Adipocyte (in vitro differentiated cells): ENCODE measurements at regions not wholly inside any gene's neighbourhood (a gene's known extent, or its start where the extent isn't known, plus 50 kb on each side); places are given as distances from the start of the nearest gene placed in this dataset.
A peak's percentile ranks its signal among the peaks of the same experiment; 100 is the strongest.
"Not testable (repeated sequence)": the region's sequence is repeated elsewhere in the genome, so short reads cannot be mapped to it uniquely, and the experiment has no call there.

ENCODE experiments used
- DNase-seq: peaks from one replicate; pipeline ENCODE4 v3.0.0-alpha.2; 2015; ENCODE audit warnings: low read depth
- H3K27me3 ChIP-seq: replicated peaks from 2 replicates; pipeline ENCODE4 v1.7.0; 2013; ENCODE audit warnings: mild to moderate bottlenecking, low read length, moderate library complexity; ENCODE audit not compliant: control insufficient read depth, insufficient read depth
- H3K36me3 ChIP-seq: 2 replicates; pipeline ENCODE4 v1.7.0; 2013; ENCODE audit warnings: low read length, mild to moderate bottlenecking, moderate library complexity; ENCODE audit not compliant: control insufficient read depth, insufficient read depth, severe bottlenecking
- H3K4me1 ChIP-seq: 2 replicates; pipeline ENCODE4 v1.7.0; 2013; ENCODE audit warnings: mild to moderate bottlenecking, low read length, moderate library complexity; ENCODE audit not compliant: control insufficient read depth, insufficient read depth
- H3K4me3 ChIP-seq: 2 replicates; pipeline ENCODE4 v1.7.0; 2013; ENCODE audit warnings: mild to moderate bottlenecking, low read length, moderate library complexity
- H3K9ac ChIP-seq: 2 replicates; pipeline ENCODE4 v1.7.0; 2013; ENCODE audit warnings: mild to moderate bottlenecking, low read length, moderate library complexity
- H3K9me3 ChIP-seq: 2 replicates; pipeline ENCODE4 v1.7.0; 2013; ENCODE audit warnings: mild to moderate bottlenecking, low read length, moderate library complexity; ENCODE audit not compliant: control insufficient read depth

DNA sequence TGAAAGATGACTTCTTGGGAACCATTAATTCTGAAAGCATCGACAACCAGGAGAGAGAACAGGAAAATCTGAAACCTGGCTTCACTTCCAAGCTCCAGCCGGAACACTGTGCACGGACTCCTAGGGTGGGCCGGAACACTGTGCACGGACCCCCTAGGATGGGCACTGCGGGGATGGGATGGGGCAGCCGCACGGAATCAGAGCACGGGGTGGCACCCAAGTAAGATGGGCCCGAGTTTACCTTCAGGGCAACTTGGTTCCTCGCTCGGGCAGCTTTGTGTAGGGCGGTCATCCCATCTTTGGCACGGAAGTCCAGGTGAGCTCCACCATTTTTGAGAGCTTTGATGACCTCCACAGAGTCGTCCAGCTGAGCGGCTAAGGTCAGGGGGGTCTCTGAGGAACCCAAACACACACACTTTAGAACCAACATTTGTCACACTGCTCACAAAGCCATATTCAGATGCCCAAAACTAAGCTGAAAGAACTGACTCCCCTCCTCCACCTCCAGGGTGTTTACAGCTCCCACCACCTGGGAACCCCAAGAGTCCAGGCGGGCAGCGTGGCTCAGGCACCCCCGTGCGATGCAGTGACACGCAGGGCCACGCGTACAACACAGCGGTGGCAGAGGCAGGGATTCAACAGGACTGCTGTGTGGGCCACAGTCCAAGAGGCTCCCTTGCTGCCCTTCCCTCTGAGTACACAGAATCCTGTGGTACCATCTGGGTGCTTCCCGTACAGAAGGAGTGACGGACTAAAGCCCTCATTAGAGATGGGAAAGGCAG, 157.9 kb downstream of the SHANK2 start:
- no peak for DNase-seq
- no peaks in the 10 kb centered on the region for H3K9me3 ChIP-seq
- H3K4me1 ChIP-seq, result no peaks in the 10 kb centered on the region
- no peak overlapping the region for H3K4me3 ChIP-seq
- H3K9ac ChIP-seq, result no peak overlapping the region
- H3K36me3 ChIP-seq, result peaks cover 8% of the 10 kb centered on the region
- no peaks in the 10 kb centered on the region for H3K27me3 ChIP-seq

DNA sequence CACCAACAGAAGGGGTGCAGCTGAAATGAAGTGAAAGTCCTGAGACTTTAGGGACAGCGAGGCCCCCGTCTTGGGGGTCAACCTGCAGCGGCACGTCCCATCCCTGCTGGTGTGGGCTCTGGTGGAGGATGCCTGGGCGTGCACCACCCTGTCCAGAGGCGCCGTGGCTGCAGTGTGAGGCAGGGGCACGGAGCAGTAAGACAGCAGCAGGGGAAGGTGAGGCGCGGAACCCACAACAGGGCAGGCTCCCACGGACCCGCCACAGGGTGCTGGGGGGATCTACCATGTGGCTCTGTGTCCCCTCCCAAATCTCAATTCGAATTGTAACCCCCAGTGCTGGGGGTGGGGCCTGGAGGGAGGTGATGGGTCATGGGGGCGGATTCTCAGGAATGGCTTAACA, 158.6 kb downstream of the SHANK2 start:
- no peak overlapping the region for H3K4me3 ChIP-seq
- no peak overlapping the region for H3K9ac ChIP-seq
- no peaks in the 10 kb centered on the region for H3K4me1 ChIP-seq
- H3K27me3 ChIP-seq, result no peaks in the 10 kb centered on the region
- no peak for DNase-seq
- H3K36me3 ChIP-seq, result peaks cover 8% of the 10 kb centered on the region
- H3K9me3 ChIP-seq, result no peaks in the 10 kb centered on the region

- Histone ChIP-seq H3K4me3 (no peak overlapping the region), H3K9me3 (no peaks in the 10 kb centered on the region), H3K36me3 (peaks cover 8% of the 10 kb centered on the region), H3K27me3 (no peaks in the 10 kb centered on the region), H3K4me1 (no peaks in the 10 kb centered on the region), H3K9ac (no peak overlapping the region)
- no peak for DNase-seq
Measured at GRCh38 chr11:71091506-71092265, 160.7 kb downstream of the SHANK2 start.

DNA sequence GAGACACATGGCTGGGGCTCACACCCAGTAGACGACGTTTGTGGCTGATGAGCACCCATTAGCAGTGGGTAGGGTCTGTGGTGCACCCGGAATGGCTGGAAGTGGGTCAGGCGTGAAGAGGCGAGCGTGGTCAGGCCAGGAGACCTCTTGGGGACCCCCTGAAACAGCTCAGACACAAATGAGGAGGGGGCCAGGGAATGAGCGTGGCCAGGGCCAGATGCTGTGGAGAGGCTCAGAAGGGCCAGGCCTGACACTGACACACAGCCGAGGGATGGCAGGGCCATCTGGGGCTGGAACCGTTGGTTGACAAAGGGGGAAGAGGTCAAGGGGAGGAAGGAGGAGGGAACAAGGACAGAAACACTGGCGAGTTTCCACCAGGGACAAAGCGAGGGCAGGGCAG, 162.8 kb downstream of the SHANK2 start:
- Histone ChIP-seq H3K4me3 (no peak overlapping the region), H3K4me1 (no peaks in the 10 kb centered on the region), H3K9ac (no peak overlapping the region), H3K27me3 (no peaks in the 10 kb centered on the region), H3K36me3 (peaks cover 8% of the 10 kb centered on the region), H3K9me3 (no peaks in the 10 kb centered on the region)
- DNase-seq, result no peak

DNA sequence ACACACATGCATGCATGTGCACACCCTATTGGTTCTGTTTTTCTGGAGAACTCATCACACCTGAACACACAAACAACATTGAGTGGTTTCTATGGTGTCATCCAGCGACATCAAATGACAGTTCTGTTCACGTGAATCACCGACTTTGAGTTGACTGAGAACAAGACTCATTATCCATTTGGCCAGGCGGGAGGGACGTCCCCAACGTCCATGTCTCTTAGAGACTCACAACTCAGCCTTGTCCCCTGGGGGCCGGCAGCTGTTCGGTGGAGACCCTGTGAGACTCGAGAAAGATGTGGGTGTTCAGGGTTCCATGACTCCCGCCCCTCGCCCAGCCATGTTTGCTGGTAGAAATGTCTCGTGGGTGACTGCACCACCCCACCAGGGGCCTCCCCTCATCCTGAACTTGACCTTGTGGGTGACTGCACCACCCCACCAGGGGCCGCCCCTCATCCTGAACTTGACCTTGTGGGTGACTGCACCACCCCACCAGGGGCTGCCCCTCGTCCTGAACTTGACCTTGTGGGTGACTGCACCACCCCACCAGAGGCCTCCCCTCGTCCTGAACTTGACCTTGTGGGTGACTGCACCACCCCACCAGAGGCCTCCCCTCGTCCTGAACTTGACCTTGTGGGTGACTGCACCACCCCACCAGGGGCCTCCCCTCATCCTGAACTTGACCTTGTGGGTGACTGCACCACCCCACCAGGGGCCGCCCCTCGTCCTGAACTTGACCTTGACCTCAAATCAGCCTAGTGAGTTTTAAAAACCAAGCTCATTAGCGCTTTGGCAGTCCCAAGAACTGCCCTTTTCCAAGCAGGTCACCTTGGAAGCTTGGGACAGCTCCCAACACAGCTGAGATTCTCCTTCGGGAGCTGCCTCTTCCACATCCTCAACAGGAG, 163.8 kb downstream of the SHANK2 start:
- not testable (repeated sequence) for H3K9ac ChIP-seq, H3K4me3 ChIP-seq, H3K36me3 ChIP-seq

GRCh38 chr11:71086687-71087258, 165.6 kb downstream of the SHANK2 start:
- Histone ChIP-seq H3K9me3 (no peaks in the 10 kb centered on the region), H3K9ac (no peak overlapping the region), H3K4me1 (no peaks in the 10 kb centered on the region), H3K27me3 (no peaks in the 10 kb centered on the region), H3K36me3 (peaks cover 3% of the 10 kb centered on the region), H3K4me3 (no peak overlapping the region)
- DNase-seq, result peak; percentile 28

More for the DNA sequence above, 163.8 kb downstream of the SHANK2 start:
- DNase-seq, H3K27me3 ChIP-seq, H3K9me3 ChIP-seq, H3K4me1 ChIP-seq: not testable (repeated sequence)

DNA sequence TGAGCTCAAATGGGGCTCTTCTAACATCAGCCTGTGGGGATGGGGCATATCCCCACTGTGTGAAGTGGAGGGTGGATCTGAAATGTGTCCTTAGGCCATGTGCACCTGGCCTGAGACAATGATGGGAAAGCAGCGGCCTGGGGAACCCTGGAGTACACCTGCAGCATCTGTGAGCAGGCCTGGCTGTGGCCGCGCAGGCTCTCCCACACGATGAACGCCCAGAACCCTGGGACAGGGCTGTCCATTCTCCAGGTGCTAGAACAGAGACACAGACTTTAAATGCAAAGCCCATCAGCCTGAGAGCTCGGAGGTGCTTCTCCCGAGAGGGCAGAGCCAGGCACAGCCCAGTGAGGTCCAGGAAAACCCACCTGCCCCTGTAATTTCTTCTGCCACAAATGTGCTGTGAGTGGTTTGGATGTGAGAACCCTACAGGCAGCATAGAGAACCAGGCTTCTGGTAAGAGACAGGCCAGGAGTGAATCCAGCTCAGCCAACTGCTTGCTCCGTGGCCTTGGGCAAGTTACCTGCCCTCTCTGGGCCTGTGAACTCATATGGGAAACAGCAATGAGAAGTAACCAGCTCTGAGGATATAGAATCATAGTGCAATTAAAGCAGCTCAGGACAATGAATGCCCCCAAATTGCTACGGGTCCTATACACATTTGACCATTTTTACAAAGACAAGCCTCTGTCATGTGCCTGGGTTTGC, 167.9 kb downstream of the SHANK2 start:
- no peak for DNase-seq
- Histone ChIP-seq H3K9me3 (no peaks in the 10 kb centered on the region), H3K9ac (no peak overlapping the region), H3K4me3 (no peak overlapping the region), H3K36me3 (no peaks in the 10 kb centered on the region), H3K27me3 (no peaks in the 10 kb centered on the region), H3K4me1 (no peaks in the 10 kb centered on the region)

DNA sequence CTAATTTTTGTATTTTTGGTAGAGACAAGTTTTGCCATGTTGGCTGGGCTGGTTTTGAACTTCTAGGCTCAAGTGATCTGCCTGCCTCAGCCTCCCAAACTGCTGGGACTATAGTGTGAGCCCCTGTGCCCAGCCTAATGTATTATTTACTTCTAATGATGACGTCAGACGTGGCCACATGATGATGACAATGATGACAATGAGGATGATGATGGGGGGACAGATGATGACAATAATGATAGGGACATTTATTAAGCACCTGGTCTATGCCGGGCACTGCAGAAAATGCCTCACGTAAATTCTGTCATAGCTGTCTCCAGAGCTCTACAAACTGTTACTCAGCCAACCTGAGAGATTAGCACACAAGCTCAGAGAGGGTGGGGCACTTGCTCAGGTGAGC, 169.3 kb downstream of the SHANK2 start:
- no peak overlapping the region for H3K9ac ChIP-seq
- no peaks in the 10 kb centered on the region for H3K36me3 ChIP-seq
- no peak for DNase-seq
- no peaks in the 10 kb centered on the region for H3K9me3 ChIP-seq
- no peak overlapping the region for H3K4me3 ChIP-seq
- H3K4me1 ChIP-seq, result no peaks in the 10 kb centered on the region
- H3K27me3 ChIP-seq, result no peaks in the 10 kb centered on the region

DNA sequence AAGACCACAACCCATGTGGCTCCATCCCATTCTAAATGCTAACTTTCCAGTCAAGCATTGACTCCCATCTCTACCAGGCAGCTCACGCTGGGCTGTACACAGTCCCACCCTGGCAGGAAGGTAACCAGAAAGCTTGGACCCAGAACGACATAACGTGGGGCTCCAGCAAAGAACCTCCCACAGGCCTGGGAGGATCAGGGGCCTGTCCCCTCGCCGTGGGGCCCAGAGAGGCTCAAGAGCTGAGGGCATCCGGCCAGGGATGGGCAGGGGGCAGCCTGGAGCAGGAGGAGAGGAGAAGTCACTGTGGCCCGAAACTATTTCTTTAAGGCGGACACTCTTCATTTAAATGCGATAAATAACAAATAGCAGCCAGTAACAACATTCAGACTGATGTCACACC, 169.9 kb downstream of the SHANK2 start:
- no peak overlapping the region for H3K4me3 ChIP-seq
- H3K27me3 ChIP-seq, result no peaks in the 10 kb centered on the region
- no peak overlapping the region for H3K9ac ChIP-seq
- no peaks in the 10 kb centered on the region for H3K4me1 ChIP-seq
- DNase-seq, result no peak
- no peaks in the 10 kb centered on the region for H3K36me3 ChIP-seq
- H3K9me3 ChIP-seq, result no peaks in the 10 kb centered on the region

DNA sequence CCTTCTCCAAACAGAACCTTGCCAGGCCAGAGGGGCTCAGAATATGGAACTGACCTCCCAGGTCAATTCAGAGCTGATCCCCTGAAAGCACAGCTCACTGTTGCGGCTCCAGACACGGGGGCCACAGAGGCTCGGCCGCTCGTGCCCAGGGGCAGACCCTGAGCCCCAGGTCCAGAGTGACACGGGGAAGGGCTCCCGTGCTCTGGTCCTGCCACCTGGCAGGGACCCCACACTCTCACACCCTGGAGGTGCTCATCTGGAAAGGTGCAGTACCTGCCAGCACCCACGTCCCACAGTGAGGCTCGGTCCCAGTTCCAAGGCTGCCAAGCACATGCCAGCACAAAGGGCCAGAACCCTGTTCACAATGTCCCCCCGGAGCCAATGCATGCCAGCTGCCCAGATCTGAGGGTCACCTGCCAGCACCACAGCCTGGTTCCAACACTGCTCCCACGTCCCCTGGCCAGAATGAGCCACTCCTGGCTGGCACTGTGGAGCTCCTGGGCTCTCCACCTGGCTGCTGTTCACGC, 170.6 kb downstream of the SHANK2 start:
- Histone ChIP-seq H3K9me3 (no peaks in the 10 kb centered on the region), H3K4me3 (no peak overlapping the region), H3K27me3 (no peaks in the 10 kb centered on the region), H3K4me1 (no peaks in the 10 kb centered on the region), H3K36me3 (no peaks in the 10 kb centered on the region), H3K9ac (no peak overlapping the region)
- no peak for DNase-seq
